Body of pancreas (tissue), 4 donors: ENCODE measurements at regions not wholly inside any gene's neighbourhood (a gene's known extent, or its start where the extent isn't known, plus 50 kb on each side); places are given as distances from the start of the nearest gene placed in this dataset.

Experiments
- ATAC-seq: fragments of 150-250 bp; one replicate; pipeline ENCODE4 v1.9.1; 2016
- DNase-seq, 4 donors: peaks; one replicate each; pipeline ENCODE4 v3.0.0-alpha.2; 2019
- H3K27ac ChIP-seq, 4 donors: fragments of 200-600 bp; sonication (generic); 1 replicate in 3 of 4; 2 replicates in 1 of 4; pipeline versions ENCODE4 v1.5.1 to v1.6.1; 2016 to 2019; ENCODE audit warnings: mild to moderate bottlenecking in 1 of 4, mixed read lengths in 1 of 4, moderate library complexity in 1 of 4
- H3K27me3 ChIP-seq, 2 donors: fragments of 200-600 bp; sonication (generic); one replicate each; pipeline ENCODE4 v1.6.0; 2016; ENCODE audit warnings: mild to moderate bottlenecking in 1 of 2
- H3K36me3 ChIP-seq, 2 donors: fragments of 200-600 bp; sonication (generic); replicated peaks in 1 of 2; 2 replicates each; pipeline ENCODE4 v1.5.1; 2016; ENCODE audit warnings: low read depth in 2 of 2; ENCODE audit not compliant: insufficient read depth in 1 of 2
- H3K4me1 ChIP-seq: fragments of 200-600 bp; sonication (generic); one replicate; pipeline ENCODE4 v1.6.0; 2016
- H3K4me3 ChIP-seq, 2 donors: fragments of 200-600 bp; sonication (generic); 1 replicate in 1 of 2; 2 replicates in 1 of 2; pipeline ENCODE4 v1.5.1; 2016 to 2019
- H3K9me3 ChIP-seq, 3 donors: fragments of 200-600 bp; sonication (generic); 1 replicate in 2 of 3; 2 replicates in 1 of 3; pipeline ENCODE4 v1.5.1; 2016
- CTCF ChIP-seq, 7 experiments: fragments of 450-650 bp in 4 of 7; fragments of 200-600 bp in 3 of 7; sonication (generic) in 3 of 7; IDR thresholded peaks; one replicate each; pipeline ENCODE4 v1.5.1; 2016 to 2019; ENCODE audit warnings: antibody characterized with exemption in 7 of 7
- POLR2A ChIP-seq, 3 donors: fragments of 450-650 bp; IDR thresholded peaks; one replicate each; pipeline ENCODE4 v1.6.1; 2016; ENCODE audit warnings: antibody characterized with exemption in 3 of 3, mild to moderate bottlenecking in 2 of 3
- WGBS, 2 donors: methylation state at CpG; one replicate each; pipeline ENCODE4 v1.1.5; 2017; 5-methylcytosine and 5-hydroxymethylcytosine counted together
- intact Hi-C: fragments of 100-400 bp; cut with DNase I; formaldehyde crosslinking; loops from one replicate; pipeline ENCODE4 v1.15.1; 2023

- no peaks in the 10 kb centered on the region for H3K36me3 ChIP-seq
- no peak for ATAC-seq
- intact Hi-C loops, result no loop called here
- no peak overlapping the region for H3K27ac ChIP-seq
- WGBS, 2 donors, result 87 to 91% methylated on average over 4 of the region's 4 CpGs
- no peak for TF ChIP-seq CTCF (IDR thresholded peaks at IDR 0.05)
- TF ChIP-seq POLR2A (IDR thresholded peaks at IDR 0.05), result no peak
- H3K9me3 ChIP-seq, result no peaks in the 10 kb centered on the region
- H3K4me3 ChIP-seq, result no peak overlapping the region
- DNase-seq, result no peak
- H3K4me1 ChIP-seq, result peaks cover 11% of the 10 kb centered on the region
- H3K27me3 ChIP-seq, result no peaks in the 10 kb centered on the region
Measured at GRCh38 chr9:108545436-108545835, 310.4 kb downstream of the ACTL7B start.

- Histone ChIP-seq H3K4me1 (peaks cover 11% of the 10 kb centered on the region), H3K36me3 (no peaks in the 10 kb centered on the region), H3K27ac (no peak overlapping the region), H3K4me3 (no peak overlapping the region), H3K9me3 (no peaks in the 10 kb centered on the region), H3K27me3 (no peaks in the 10 kb centered on the region)
- 71 to 82% methylated on average over 2 of the region's 2 CpGs for WGBS, 2 donors
- ATAC-seq, result no peak
- intact Hi-C loops, result no loop called here
- TF ChIP-seq CTCF (IDR thresholded peaks at IDR 0.05), result no peak
- TF ChIP-seq POLR2A (IDR thresholded peaks at IDR 0.05), result no peak
- no peak for DNase-seq
Measured at GRCh38 chr9:108544866-108545265, 310.9 kb downstream of the ACTL7B start.

- Histone ChIP-seq H3K9me3 (no peaks in the 10 kb centered on the region), H3K4me3 (no peak overlapping the region), H3K4me1 (no peaks in the 10 kb centered on the region), H3K27ac (no peak overlapping the region), H3K27me3 (no peaks in the 10 kb centered on the region), H3K36me3 (no peaks in the 10 kb centered on the region)
- DNase-seq, result no peak
- no peak for TF ChIP-seq CTCF (IDR thresholded peaks at IDR 0.05)
- no peak for TF ChIP-seq POLR2A (IDR thresholded peaks at IDR 0.05)
- intact Hi-C loops, result no loop called here
- no peak for ATAC-seq
- 46 to 54% methylated on average over 5 of the region's 5 CpGs for WGBS, 2 donors
Measured at GRCh38 chr9:108543251-108543778, 312.5 kb downstream of the ACTL7B start.

GRCh38 chr9:108537756-108538155 lies 318.0 kb downstream of the ACTL7B start:
- H3K4me1 ChIP-seq, result no peaks in the 10 kb centered on the region
- H3K36me3 ChIP-seq, result no peaks in the 10 kb centered on the region
- no peaks in the 10 kb centered on the region for H3K27me3 ChIP-seq
- H3K4me3 ChIP-seq, result no peak overlapping the region
- ATAC-seq, result no peak
- TF ChIP-seq POLR2A (IDR thresholded peaks at IDR 0.05) (no peak), CTCF (IDR thresholded peaks at IDR 0.05) (no peak)
- no peak overlapping the region for H3K27ac ChIP-seq
- intact Hi-C loops, result no loop called here
- 62 to 65% methylated on average over 7 of the region's 7 CpGs for WGBS, 2 donors
- no peak for DNase-seq
- no peaks in the 10 kb centered on the region for H3K9me3 ChIP-seq

- intact Hi-C loops, result no loop called here
- H3K4me3 ChIP-seq, result no peak overlapping the region
- H3K9me3 ChIP-seq, result no peaks in the 10 kb centered on the region
- no peak for TF ChIP-seq POLR2A (IDR thresholded peaks at IDR 0.05)
- no peak for TF ChIP-seq CTCF (IDR thresholded peaks at IDR 0.05)
- no peaks in the 10 kb centered on the region for H3K36me3 ChIP-seq
- no peaks in the 10 kb centered on the region for H3K4me1 ChIP-seq
- 74 to 86% methylated on average over 2 of the region's 2 CpGs for WGBS, 2 donors
- no peak for ATAC-seq
- H3K27ac ChIP-seq, result no peak overlapping the region
- H3K27me3 ChIP-seq, result no peaks in the 10 kb centered on the region
- no peak for DNase-seq
Measured at GRCh38 chr9:108536836-108537601, 318.8 kb downstream of the ACTL7B start.
